ENCODE measurements at regions not wholly inside any gene's neighbourhood (a gene's known extent, or its start where the extent isn't known, plus 50 kb on each side); places are given as distances from the start of the nearest gene placed in this dataset.
A peak's percentile ranks its signal among the peaks of the same experiment; 100 is the strongest.

DNA sequence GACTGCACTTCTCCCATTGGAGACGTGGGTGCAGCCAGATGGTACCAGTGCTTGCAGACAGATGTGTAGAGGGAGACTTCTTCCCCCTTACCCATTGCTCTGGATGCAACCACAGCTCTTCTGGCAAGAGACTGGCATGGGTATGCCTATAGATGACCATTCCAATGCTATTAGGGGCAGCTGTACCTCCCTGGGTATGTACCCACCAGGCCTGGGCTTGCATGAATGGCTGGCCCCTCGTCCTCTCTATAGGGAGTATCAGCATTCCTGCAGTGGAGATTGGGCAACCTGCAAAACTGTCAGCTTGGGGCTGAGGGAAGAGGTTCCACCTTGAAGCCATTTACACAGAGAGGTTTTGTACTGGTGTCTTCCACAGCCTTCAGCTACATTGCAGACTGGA, 57.6 kb upstream of the FXR1 start:
- TF ChIP-seq POLR2A (IDR thresholded peaks at IDR 0.05; ENCODE audit: low read length) (no peak), FOXS1 (CRISPR knock-in tag; IDR thresholded peaks at IDR 0.05) (no peak), HMGXB4 (CRISPR knock-in tag; IDR thresholded peaks at IDR 0.05; ENCODE audit: borderline replicate concordance) (no peak), BHLHE40 (IDR thresholded peaks at IDR 0.05; ENCODE audit: low read depth, low read length) (no peak), TP53 (CRISPR knock-in tag; IDR thresholded peaks at IDR 0.05) (no peak), HDAC2 (IDR thresholded peaks at IDR 0.05) (no peak), RARB (CRISPR knock-in tag; IDR thresholded peaks at IDR 0.05) (no peak), EHMT2 (IDR thresholded peaks at IDR 0.05; ENCODE audit: low read depth) (no peak), TFCP2L1 (CRISPR knock-in tag; IDR thresholded peaks at IDR 0.05) (no peak), RAD21 (conservative IDR thresholded peaks at IDR 0.05 in 1 of 2, IDR thresholded peaks at IDR 0.05 in 1 of 2) (no peak), FOSL2 (IDR thresholded peaks at IDR 0.05) (no peak), FOSL2 (CRISPR knock-in tag; IDR thresholded peaks at IDR 0.05) (no peak), EHF (CRISPR knock-in tag; IDR thresholded peaks at IDR 0.05) (no peak), NR3C1 (IDR thresholded peaks at IDR 0.05) (no peak)
- TF ChIP-seq, protein P1, sequence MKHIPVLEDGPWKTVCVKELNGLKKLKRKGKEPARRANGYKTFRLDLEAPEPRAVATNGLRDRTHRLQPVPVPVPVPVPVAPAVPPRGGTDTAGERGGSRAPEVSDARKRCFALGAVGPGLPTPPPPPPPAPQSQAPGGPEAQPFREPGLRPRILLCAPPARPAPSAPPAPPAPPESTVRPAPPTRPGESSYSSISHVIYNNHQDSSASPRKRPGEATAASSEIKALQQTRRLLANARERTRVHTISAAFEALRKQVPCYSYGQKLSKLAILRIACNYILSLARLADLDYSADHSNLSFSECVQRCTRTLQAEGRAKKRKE (CRISPR knock-in tag; IDR thresholded peaks at IDR 0.05; ENCODE audit: low read depth): no peak
- TF ChIP-seq, protein P2, sequence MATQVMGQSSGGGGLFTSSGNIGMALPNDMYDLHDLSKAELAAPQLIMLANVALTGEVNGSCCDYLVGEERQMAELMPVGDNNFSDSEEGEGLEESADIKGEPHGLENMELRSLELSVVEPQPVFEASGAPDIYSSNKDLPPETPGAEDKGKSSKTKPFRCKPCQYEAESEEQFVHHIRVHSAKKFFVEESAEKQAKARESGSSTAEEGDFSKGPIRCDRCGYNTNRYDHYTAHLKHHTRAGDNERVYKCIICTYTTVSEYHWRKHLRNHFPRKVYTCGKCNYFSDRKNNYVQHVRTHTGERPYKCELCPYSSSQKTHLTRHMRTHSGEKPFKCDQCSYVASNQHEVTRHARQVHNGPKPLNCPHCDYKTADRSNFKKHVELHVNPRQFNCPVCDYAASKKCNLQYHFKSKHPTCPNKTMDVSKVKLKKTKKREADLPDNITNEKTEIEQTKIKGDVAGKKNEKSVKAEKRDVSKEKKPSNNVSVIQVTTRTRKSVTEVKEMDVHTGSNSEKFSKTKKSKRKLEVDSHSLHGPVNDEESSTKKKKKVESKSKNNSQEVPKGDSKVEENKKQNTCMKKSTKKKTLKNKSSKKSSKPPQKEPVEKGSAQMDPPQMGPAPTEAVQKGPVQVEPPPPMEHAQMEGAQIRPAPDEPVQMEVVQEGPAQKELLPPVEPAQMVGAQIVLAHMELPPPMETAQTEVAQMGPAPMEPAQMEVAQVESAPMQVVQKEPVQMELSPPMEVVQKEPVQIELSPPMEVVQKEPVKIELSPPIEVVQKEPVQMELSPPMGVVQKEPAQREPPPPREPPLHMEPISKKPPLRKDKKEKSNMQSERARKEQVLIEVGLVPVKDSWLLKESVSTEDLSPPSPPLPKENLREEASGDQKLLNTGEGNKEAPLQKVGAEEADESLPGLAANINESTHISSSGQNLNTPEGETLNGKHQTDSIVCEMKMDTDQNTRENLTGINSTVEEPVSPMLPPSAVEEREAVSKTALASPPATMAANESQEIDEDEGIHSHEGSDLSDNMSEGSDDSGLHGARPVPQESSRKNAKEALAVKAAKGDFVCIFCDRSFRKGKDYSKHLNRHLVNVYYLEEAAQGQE (IDR thresholded peaks at IDR 0.05): no peak
- ATAC-seq (no peak), FAIRE-seq (no peak), DNase-seq (ENCODE audit: low read depth in 1 of 2, low spot score in 1 of 2) (no peak)
- no peak overlapping the region for H3K4me3 ChIP-seq
- H3K9me3 ChIP-seq: no peaks in the 10 kb centered on the region
- ChIA-PET CTCF (interaction anchor here (0.8 to 1.5 kb wide), 3 partner anchors 10 to 47 kb away, joined by 3 to 4 read pairs (median 3); no protein-coding TSS in a partner anchor), POLR2A (no interaction called here)
- WGBS (ENCODE audit: missing lambda C conversion rate): 20% methylated on average over 1 of the region's 2 CpGs
- no peaks in the 10 kb centered on the region for H3K4me1 ChIP-seq
- no peak overlapping the region for H3K27ac ChIP-seq
- H3K4me2 ChIP-seq: no peak overlapping the region

- FAIRE-seq: no peak
- H3K4me3 ChIP-seq: no peak overlapping the region
- peak in 1 of 2 experiments; percentile 58; a peak in 2 of 6 replicates for ATAC-seq
- H3K27ac ChIP-seq: no peak overlapping the region
- 0% methylated on average over 1 of the region's 2 CpGs for WGBS (ENCODE audit: missing lambda C conversion rate)
- TF ChIP-seq RARB (CRISPR knock-in tag; IDR thresholded peaks at IDR 0.05) (no peak), RAD21 (conservative IDR thresholded peaks at IDR 0.05 in 1 of 2, IDR thresholded peaks at IDR 0.05 in 1 of 2) (peak in 1 of 2 experiments; percentile 19; a peak in 1 of 5 replicates)
- no peaks in the 10 kb centered on the region for H3K4me1 ChIP-seq
- DNase-seq (ENCODE audit: low read depth in 1 of 2, low spot score in 1 of 2): peak in 1 of 2 experiments; percentile 6
- ChIA-PET POLR2A (no interaction called here), CTCF (interaction anchor here (0.8 to 1.5 kb wide), 3 partner anchors 11 to 47 kb away, joined by 3 to 4 read pairs (median 3); no protein-coding TSS in a partner anchor)
- no peaks in the 10 kb centered on the region for H3K9me3 ChIP-seq
- H3K4me2 ChIP-seq: no peak overlapping the region
Observed at GRCh38 chr3:180855364-180855763, 57.1 kb upstream of the FXR1 start.

- CTCF ChIA-PET: interaction anchor here (1.1 to 1.5 kb wide), 3 partner anchors 11 to 1830 kb away, joined by 3 to 4 read pairs (median 4); no protein-coding TSS in a partner anchor
- no peak for ATAC-seq
- Histone ChIP-seq H3K4me1 (no peaks in the 10 kb centered on the region), H3K4me3 (no peak overlapping the region), H3K27ac (no peak overlapping the region), H3K9me3 (no peaks in the 10 kb centered on the region), H3K4me2 (no peak overlapping the region)
- no peak for FAIRE-seq
- no peak for DNase-seq (ENCODE audit: low read depth in 1 of 2, low spot score in 1 of 2)
- 0% methylated on average over 3 of the region's 3 CpGs for WGBS (ENCODE audit: missing lambda C conversion rate)
- POLR2A ChIA-PET: no interaction called here
- TF ChIP-seq KDM1A (IDR thresholded peaks at IDR 0.05; ENCODE audit: low read depth) (no peak), CHD4 (IDR thresholded peaks at IDR 0.05; ENCODE audit: borderline replicate concordance) (no peak), POLR2A (IDR thresholded peaks at IDR 0.05; ENCODE audit: low read length) (no peak), NFE2L2 (conservative IDR thresholded peaks at IDR 0.05; ENCODE audit: low read length) (no peak), TFCP2L1 (CRISPR knock-in tag; IDR thresholded peaks at IDR 0.05) (no peak), HDAC2 (IDR thresholded peaks at IDR 0.05) (no peak), CEBPB (IDR thresholded peaks at IDR 0.05) (no peak), CBX2 (IDR thresholded peaks at IDR 0.05; ENCODE audit: borderline replicate concordance, low read depth) (no peak), HOXB5 (CRISPR knock-in tag; IDR thresholded peaks at IDR 0.05) (no peak), HOXA7 (CRISPR knock-in tag; IDR thresholded peaks at IDR 0.05) (no peak)
- TF ChIP-seq, protein P3, sequence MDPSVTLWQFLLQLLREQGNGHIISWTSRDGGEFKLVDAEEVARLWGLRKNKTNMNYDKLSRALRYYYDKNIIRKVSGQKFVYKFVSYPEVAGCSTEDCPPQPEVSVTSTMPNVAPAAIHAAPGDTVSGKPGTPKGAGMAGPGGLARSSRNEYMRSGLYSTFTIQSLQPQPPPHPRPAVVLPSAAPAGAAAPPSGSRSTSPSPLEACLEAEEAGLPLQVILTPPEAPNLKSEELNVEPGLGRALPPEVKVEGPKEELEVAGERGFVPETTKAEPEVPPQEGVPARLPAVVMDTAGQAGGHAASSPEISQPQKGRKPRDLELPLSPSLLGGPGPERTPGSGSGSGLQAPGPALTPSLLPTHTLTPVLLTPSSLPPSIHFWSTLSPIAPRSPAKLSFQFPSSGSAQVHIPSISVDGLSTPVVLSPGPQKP (IDR thresholded peaks at IDR 0.05; ENCODE audit: low read depth, low read length): no peak
- TF ChIP-seq, protein P4, sequence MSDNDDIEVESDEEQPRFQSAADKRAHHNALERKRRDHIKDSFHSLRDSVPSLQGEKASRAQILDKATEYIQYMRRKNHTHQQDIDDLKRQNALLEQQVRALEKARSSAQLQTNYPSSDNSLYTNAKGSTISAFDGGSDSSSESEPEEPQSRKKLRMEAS (IDR thresholded peaks at IDR 0.05): no peak
Observed at GRCh38 chr3:180855956-180856355, 56.5 kb upstream of the FXR1 start.
